ENCODE measurements at regions not wholly inside any gene's neighbourhood (a gene's known extent, or its start where the extent isn't known, plus 50 kb on each side); places are given as distances from the start of the nearest gene placed in this dataset.

DNA sequence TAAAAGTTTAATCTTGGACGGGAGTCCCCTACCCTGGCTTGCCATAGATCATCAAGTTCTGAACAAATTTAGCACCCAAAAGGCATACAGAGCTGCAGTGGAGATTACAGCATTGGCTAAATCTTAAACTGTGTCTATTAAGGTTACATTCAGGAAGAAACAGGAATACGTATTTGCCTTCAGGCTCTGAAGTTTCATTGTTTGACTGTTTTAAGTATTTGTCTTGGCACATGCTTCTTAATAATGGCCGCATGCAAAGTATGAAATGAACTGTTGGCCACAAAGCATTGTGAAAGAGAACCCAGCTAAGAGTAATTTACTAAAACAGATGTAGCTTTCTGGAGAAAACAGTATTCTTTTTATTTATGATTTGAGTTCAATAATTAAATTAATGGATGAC, 63.9 kb upstream of the CNEP1R1 start:
- no peak for TF ChIP-seq CTCF (IDR thresholded peaks at IDR 0.05)
- no peak for TF ChIP-seq POLR2AphosphoS5 (IDR thresholded peaks at IDR 0.05; ENCODE audit: low read depth, low read length)
- TF ChIP-seq, protein P1, sequence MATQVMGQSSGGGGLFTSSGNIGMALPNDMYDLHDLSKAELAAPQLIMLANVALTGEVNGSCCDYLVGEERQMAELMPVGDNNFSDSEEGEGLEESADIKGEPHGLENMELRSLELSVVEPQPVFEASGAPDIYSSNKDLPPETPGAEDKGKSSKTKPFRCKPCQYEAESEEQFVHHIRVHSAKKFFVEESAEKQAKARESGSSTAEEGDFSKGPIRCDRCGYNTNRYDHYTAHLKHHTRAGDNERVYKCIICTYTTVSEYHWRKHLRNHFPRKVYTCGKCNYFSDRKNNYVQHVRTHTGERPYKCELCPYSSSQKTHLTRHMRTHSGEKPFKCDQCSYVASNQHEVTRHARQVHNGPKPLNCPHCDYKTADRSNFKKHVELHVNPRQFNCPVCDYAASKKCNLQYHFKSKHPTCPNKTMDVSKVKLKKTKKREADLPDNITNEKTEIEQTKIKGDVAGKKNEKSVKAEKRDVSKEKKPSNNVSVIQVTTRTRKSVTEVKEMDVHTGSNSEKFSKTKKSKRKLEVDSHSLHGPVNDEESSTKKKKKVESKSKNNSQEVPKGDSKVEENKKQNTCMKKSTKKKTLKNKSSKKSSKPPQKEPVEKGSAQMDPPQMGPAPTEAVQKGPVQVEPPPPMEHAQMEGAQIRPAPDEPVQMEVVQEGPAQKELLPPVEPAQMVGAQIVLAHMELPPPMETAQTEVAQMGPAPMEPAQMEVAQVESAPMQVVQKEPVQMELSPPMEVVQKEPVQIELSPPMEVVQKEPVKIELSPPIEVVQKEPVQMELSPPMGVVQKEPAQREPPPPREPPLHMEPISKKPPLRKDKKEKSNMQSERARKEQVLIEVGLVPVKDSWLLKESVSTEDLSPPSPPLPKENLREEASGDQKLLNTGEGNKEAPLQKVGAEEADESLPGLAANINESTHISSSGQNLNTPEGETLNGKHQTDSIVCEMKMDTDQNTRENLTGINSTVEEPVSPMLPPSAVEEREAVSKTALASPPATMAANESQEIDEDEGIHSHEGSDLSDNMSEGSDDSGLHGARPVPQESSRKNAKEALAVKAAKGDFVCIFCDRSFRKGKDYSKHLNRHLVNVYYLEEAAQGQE (IDR thresholded peaks at IDR 0.05; ENCODE audit: insufficient read depth in 1 of 2, low read depth in 2 of 2, low read length in 1 of 2), result no peak
- TF ChIP-seq TCF7L2 (IDR thresholded peaks at IDR 0.05; ENCODE audit: low read depth, low read length), result no peak
- no peak for TF ChIP-seq SIN3A (IDR thresholded peaks at IDR 0.05; ENCODE audit: borderline replicate concordance, insufficient read depth, low read depth, low read length)
